GM21528 (cell line): ENCODE measurements at regions not wholly inside any gene's neighbourhood (a gene's known extent, or its start where the extent isn't known, plus 50 kb on each side); places are given as distances from the start of the nearest gene placed in this dataset.

Experiments used
- ATAC-seq: cut with Tn5 transposase; IDR thresholded peaks from one replicate; pipeline ENCODE4 v1.9.1; 2021; ENCODE audit warnings: mild to moderate bottlenecking, moderate library complexity; ENCODE audit not compliant: unreplicated experiment, low FRiP score

DNA sequence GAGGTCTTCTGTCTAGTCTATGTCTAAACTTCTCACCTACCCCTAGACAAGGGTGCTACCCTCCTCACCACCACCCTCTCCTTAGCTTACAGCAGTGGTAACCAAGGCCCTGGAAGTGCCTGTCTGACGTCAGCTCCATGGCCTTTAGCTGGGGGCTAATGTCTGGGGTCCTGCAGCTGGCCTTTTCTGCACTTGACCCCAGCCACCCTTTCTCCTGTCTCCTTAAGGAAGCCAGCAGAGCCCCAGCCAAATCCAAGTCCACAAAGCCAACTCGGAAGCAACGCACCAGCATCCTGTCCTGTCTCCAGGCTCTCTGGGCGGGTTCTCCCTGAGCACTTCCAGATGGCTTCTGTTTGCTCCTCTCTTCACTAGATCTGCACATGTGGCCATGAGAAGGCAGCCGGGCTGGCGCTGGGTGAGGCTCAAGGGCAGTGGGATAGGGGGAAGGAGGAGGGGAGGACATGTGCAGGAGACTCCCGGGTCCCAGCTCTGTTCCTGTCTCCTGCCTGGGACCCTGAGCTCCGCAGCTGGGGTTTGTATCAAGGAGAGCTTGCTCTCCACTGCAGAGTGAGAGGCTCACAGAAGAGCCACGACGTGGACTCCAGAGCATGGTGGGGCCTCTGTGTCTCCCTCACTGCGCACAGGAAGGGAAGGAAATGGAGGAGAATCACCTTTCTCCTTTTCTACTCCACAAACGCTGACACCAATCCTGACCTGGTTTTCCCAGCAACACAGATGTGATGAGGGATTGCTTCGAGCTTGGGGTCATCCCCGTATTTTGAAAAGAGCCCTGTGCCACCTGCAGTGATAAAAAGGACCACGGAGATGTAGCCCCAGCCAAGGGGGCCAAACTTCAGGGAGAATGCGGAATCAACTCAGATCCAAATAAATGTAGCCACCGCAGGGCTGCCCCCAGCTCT, 204.2 kb downstream of the USP12 start:
- no peak for ATAC-seq

DNA sequence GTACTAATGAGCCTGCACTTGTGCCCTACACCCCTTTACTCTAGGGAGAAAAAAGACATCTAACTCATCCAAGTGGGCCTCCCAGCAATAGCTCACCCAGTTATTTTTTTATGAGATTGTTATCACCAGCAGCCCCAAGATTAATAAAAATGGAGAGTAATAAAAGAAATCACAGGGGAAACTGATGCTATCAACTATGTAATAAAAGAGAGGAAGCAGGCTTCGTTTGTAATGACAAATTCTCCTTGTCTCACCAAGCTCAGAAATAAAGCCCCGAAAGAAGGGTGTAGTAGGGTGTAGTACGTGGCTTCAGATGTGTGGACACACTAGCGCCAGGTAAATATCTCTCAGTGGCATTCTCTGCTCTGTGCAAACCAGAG, 204.9 kb downstream of the USP12 start:
- no peak for ATAC-seq

DNA sequence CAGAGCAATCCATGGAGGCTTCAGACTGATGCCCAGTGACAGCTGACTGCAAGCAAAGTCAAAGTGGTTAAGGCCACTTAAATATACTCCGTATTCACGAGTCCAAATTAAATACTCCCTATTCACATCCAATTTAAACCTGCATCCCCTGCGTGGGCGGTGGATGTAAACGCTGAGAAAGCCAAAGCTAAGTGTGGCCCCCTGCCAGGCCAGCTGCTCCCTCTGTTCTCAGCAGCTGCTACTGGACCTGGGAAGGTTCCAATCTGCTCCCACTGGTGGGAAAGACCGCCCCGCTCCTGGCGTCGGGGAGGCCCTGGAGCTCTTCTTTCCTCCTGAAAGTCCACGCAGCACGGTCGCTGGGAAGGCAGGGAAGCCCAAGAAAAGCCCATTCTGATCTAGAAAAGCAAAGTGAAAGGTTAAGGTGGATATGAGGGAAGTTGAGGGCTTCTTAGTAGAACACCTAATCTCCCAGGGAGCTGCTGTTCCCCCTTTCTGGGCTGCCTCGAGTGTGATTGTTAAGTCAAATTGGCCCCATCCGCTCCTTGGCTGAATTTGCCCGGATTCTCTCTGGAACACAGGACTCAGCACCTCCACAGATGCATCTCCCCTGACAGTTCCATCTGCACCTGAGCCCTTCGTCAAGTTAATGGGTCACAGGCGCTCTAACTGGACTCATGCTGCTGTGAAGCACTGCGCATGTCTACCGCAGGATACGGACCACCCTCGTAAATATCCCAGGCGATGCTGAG, 205.5 kb downstream of the USP12 start:
- no peak for ATAC-seq

DNA sequence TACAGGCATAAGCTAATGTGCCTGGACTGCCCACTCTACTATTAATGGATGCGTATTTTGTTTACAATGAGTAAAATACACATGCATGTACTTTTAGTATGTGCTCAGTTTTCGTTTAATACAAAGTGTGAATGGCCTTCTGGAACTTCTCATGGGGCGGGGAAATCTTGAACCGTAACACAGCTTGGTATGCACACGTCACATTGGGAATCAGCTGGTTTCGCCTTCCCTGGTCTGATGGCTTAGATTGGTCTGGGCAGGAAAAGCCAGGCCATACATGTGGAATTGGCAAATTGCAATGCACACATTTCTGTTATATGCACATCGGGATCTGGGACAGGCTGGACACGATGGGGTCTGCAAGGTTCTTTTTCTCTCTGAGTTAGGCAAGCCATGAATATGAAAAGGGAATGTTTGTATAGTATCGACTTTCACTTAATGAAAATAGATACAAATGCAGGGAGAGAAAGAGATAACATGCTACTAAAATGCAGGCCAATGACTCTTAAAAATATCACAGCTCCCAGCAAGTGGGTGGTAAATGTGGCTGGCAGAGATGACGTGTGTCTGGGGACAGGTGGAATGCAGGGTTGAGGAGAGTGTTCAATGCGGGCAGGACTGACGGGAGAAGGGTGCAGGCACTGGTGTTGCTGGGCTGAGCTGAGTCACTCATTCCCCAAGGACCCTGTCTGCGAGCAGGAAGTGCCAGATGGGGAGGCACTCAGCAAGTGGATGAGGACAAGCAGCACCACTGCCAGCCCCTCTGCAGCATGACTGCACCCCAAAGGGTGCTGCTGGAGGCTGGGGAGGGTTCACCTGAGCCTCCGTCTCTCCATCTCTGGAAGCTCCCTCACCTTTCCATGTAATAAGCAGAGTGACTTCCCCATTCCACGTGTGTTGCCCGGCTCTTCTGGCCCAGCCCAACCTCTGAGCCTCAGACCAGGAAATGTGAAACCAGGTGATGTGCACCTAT, 204.0 kb upstream of the GPR12 start:
- ATAC-seq: no peak

DNA sequence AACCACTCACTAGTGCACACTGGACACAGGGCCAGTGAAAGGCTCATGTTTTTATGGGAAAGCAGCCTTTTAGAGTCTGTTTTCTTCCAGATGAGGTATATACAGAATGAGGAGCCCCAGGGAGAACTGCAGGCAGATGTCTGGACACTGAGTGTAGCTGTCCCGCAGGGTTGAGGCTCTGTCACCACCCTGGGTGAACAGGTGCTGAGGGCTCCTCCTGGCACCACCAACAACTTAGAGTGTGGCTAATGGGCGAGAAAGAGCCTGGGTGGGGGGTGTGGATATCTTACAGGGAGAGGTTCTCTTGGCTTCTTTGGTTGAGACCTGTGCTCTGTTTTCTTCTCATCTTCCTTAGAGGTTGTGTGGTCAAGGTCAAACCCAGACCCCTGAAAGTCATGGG, 202.1 kb upstream of the GPR12 start:
- ATAC-seq: no peak

DNA sequence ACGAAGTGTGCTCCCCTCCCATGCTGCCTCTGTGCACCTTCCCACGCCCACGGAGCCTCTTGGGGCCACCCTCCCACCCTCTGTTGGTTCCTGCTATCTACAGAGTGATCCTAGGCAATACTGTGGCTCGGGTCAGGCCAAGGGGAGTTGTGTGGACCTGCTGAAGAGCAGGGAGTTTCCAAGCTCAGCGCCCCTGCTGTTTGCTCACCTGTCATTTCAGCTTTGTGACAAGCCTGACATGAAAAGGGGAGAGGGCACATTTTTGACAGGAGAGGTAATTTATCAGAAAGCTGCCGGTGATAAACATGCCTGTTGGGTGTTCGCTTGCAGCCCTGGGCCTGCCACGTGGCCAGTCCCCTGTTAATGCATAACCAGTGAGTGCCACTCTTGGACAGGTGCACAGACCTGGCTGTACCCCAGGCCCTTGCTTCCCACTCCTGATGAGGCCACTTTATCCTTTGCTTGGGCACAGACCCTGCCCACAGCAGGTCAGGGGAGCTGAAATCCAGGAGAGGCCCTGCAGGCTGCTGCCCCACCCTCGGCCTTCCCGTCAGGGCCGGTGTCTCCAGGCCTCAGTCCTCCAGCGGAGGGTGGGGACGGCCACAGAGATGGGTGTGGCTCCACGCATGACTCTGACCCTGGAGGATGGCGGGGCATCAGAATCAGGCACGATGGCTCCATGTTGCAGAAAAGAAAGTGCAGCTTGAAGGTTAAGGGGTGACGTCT, 201.5 kb upstream of the GPR12 start:
- no peak for ATAC-seq

DNA sequence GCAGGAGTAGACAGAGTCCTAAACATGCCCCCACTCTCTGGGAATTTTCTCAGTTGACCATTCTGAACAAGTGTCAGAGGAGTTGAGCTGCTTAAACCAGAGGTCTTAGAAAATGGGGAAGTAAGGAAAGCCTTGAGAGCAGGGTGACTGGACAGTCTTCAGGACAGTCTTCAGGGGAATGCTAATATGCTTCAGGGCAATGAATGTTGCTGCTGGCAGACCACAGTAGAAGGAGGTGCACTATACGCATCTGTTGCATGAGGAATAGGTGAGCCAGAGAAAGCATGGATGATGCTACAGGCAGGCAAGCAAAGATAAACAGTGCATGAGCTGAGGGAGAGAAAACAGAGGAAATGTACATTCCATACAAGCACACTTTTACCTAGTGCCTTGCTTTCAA, 196.6 kb upstream of the GPR12 start:
- no peak for ATAC-seq

DNA sequence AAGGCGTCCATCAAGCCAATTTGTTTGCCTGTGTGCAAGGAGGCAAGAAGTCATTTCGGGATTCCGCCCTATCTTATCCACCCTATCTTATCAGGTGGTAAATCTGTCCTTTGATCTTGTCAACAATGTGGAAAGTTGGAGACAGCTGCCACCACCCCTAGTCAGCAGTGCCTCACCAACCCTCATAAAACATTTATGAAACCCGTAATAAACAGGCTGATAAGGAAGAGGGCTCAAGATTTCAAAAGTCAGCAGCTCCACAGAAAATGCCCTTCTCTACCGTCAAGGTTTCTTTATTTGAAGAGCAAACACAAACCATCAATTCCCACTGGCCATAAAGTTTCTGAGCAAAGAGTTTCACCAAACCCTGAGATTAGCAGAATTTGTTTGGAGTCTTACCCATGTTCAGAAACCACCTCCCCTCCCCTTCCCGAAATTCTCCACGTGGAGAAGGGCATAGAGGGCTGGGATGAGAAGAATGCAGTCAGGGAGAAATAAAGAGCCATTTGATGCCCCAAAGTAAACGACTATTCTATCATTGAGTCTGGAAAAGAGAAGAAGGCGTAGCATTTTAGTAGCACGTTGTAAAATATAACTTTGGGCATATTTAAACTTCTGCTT, 196.0 kb upstream of the GPR12 start:
- ATAC-seq: no peak

DNA sequence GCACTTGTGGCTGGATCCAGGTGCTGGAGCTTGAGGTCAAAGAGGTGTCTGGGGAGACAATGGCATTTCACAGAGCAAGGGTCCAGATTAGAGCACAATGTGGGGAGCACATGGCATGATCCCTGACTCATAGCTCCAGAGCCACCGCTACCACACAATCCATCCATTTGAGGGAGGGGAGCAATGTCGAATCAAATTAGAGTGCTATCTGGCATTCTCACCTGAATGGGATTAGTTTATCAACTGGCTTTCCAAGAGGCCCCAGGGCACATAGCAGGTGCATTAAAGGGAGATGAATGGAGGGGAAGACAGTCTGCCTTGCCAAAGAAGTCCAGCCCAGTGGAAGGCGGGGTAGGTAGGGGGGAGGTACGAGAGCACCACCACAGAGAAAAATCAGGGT, 194.4 kb upstream of the GPR12 start:
- no peak for ATAC-seq

DNA sequence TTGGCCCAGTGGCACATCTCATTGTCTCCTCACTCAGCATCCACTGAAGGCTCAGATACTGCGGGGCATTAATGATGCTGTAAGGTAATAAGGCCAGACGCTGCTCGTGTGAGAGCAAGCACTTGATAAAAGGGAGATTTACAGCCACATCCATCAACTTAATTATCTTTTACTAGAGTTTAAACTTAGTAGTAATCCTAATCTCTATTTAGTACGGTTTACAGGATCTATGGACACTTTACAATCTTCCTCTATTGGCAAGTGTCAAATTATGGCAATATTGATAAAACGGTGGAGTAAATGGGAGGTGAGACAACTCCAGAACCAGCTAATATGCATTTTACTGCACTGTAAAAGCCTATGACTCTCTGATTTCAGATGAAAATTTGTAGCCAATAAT, 192.7 kb upstream of the GPR12 start:
- ATAC-seq: no peak

DNA sequence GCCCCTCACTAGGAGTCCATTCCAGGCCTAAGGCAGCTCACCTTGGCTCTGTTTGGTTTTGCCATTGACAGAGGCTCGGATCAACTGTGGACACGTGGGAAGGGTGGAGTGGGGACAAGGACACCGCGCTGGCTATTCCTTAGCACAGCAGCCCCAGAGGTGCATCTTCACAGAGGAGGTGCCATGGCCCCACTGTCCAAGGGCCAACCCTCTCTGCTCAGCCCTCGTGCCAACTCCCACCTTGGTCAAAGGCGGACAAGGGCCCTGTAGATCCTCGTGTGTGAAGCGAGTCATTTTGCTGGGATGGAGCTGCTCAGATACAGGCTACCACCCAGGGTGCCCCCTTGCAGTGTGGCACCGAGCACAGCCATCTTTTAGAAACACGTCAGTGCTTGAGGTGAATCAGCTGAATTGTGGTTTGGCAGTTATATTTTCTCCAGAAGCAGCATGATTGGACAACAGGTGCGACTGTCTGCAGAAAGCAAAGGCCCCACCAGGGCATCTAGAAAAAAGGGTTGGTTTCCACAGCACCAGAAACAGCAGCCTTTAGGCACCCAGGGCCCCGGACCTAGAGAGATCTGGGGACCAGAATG, 192.1 kb upstream of the GPR12 start:
- ATAC-seq: no peak

DNA sequence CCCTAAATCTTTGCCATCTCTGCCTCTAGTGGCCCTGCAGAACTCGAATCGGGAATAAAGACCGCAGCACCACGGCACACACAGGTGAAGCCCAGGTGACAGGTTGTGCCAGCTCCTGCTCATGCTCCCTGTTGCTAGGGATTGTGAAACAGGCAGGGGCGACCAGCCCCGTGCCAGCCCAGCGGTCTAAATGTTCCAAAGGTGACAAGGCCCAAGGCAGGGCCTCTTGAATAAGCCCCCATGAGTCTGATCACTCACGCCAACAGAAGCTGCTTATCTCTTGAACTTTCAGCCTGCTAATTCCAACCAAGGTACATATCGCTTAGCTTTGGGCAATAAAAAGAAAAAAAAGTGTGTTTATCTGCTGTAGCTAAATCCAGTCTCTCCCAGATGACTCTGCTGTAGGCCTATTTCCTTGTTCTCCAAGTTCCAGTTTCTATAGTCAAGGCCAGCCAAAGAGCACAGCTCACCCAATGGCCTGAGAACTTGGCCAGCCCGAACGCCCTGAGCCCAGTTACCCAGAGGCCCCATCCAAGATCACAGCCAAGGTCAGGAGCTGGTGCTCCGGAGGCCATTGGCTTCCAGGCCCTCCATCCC, 191.1 kb upstream of the GPR12 start:
- ATAC-seq: no peak

DNA sequence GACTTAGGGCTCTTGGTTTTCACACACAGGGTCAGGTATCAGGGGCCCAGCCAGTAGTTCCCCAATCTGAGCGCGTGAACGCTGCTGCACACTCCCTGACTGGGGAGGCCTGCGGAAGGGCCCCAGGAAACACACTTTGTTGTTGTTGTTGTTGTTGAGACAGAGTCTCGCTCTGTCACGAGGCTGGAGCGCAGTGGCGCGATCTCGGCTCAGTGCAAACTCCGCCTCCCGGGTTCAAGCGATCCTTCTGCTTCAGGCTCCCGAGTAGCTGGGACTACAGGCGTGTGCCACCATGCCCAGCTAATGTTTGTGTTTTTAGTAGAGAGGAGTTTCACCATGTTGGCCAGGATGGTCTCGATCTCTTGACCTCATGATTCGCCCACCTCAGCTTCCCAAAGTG, 190.4 kb upstream of the GPR12 start:
- ATAC-seq: no peak

DNA sequence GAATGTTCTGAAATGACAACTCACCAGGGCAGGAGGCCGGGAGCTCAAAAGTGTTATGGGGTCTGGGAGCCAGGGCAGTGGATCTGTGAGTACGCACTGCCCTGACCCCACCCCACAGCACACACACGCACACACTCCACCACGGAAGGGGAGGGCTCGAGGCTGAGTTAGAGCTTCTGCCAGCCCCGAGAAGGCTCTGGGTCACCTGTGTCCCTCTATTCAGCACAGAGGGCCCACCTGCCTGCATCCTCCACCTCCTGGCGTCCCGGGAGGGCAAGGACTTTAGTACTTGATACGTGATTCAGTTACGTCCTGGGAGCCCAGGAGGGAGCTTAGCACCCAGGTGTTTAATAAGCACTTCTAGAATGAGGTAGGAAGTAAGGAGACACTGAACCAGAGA, 190.0 kb upstream of the GPR12 start:
- ATAC-seq: no peak

DNA sequence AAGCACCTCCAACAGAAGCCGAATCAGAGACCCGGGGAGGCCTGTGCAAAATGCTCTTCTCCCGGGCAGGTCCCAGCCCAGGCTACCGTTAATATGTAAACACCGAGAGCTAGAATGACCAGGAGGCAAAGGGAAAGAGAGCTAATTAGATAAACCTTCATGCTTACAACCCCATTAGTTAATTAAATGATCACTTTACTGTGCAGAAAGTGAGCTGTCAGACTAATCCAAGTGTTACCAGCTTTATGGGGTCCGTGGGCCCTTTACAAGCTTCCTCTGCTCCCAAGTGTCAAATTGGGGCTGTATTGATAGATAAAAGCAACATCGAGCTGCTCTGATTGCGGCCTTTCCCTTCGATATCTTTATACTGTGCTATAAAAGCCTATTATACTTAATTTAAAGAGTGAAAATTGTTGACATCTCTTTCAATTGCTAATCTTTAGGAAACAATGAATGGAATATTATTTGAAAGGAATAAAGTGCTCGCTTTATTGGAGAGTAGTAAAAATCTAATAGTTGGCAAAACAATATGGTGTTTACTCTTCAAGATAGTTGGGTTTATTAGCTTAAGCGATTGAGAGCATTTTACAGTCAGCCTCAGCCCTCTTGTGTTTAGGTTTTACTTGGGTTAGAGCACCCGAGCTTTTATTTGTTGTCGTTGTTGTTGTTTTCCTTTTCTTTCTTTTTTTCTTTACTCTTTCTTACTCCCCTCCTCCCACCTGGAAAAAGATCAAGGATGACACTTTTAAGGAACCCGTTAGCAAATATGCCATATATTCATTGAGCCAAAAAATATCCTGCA, 189.3 kb upstream of the GPR12 start:
- ATAC-seq: no peak

DNA sequence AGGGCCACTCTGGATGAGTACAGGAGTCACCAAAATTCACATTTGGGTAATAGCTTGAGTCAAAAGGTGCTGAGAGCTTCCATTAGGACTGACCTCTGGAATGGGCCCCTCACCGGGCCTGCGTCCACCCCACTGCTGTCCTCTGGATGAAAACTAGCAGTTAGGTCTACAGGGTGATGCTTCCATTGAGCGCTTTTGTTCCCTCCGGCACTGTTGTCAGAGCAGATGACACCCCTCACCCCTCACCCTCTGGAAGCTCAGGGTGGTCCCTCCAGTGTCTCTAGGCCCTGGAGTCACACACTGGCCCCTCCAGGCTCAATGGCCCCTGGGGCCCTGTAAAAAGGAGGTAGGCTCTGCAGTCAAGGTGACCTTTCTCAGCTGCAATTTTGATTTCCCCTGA, 187.8 kb upstream of the GPR12 start:
- no peak for ATAC-seq

DNA sequence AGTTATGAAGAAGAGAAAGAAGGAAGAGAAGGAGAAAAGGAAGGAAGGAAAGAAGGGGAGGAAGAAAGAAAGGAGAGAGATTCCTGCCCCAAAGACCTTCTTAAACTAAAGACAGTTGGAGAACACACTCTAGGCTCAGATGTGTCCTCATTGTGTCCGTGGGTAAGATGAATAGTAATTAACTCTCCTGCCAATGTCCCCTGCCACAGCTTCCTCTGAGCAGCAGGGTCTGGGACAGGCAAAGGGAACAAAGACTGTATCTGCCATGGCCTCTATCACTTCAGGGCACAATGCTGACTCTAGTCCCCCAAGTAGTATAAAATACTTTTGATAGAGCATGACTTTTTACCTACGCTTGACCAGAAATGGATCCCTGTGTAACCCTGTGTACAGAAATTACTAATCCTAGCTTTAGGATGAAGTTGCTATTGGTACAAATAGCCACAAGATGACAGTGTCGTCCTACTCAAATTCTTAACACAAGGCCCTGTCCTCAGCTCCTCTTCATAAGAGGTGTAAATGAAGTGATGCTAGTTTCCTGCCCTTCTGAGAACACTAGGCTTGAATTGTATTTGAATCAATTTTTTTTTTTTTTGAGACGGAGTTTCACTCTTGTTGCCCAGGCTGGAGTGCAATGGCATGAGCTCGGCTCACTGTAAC, 186.2 kb upstream of the GPR12 start:
- no peak for ATAC-seq

DNA sequence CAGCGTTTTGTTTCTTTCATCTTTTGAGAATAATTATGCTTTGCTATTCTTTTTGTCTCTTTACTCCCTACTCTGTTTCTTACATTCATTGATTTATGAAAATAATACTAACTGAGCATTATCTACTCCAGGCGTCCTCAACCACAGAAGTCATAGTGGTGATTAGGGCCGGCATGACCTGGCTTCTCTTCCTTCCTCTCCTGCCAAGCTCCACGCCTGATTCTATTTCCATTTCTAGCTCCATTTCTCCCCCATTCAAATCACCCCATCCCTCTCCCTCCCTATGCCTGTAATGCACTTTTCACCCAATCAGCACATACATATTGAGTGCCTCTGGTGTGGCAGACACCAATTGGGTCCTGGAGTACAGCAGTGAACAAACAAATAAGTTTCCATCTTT, 183.2 kb upstream of the GPR12 start:
- no peak for ATAC-seq
